A549 (cell line): ENCODE measurements at regions not wholly inside any gene's neighbourhood (a gene's known extent, or its start where the extent isn't known, plus 50 kb on each side); places are given as distances from the start of the nearest gene placed in this dataset.

Source experiments
- ATAC-seq, 2 experiments: fragments of 200-7000 bp in 1 of 2; fragments of >200 bp in 1 of 2; cut with Nextera tagmentation in 1 of 2; cut with Tn5 transposase in 1 of 2; 3 replicates each; pipeline versions ENCODE4 v1.8.0 to v1.9.1; 2018 to 2020; ENCODE audit warnings: mild to moderate bottlenecking in 1 of 2, moderate library complexity in 1 of 2
- CTCF ChIA-PET: fragments of 300-600 bp; sonication (Branson Sonifier 250); formaldehyde crosslinking; extraction: SDS; loops from one replicate; lab custom pipeline; 2021; ENCODE audit warnings: antibody characterized with exemption, inconsistent platforms; lab: Yijun Ruan, JAX
- POLR2A ChIA-PET: fragments of 350-600 bp; formaldehyde crosslinking; extraction: SDS; loops from one replicate; lab custom pipeline; 2021; ENCODE audit warnings: antibody characterized with exemption, inconsistent platforms; lab: Yijun Ruan, JAX
- DNase-seq, 2 experiments: peaks; one replicate each; pipeline versions ENCODE4 v3.0.0 to v3.0.0-alpha.2; 2011 to 2016; ENCODE audit warnings: low read depth in 1 of 2, low spot score in 1 of 2
- FAIRE-seq: peaks from 2 replicates; lab custom pipeline; 2011; peaks lifted over from hg19 to GRCh38; lab: Jason Lieb, UNC
- H3K27ac ChIP-seq, 2 experiments: fragments of >200 bp; sonication (Bioruptor Twin); formaldehyde crosslinking; 3 replicates each; pipeline ENCODE4 v1.5.1; 2016 to 2017
- H3K4me1 ChIP-seq: fragments of >200 bp; sonication (Bioruptor Twin); formaldehyde crosslinking; 3 replicates; pipeline ENCODE4 v1.6.1; 2016
- H3K4me2 ChIP-seq: fragments of >200 bp; sonication (Bioruptor Twin); formaldehyde crosslinking; 3 replicates; pipeline ENCODE4 v1.6.1; 2016
- H3K4me3 ChIP-seq: fragments of >200 bp; sonication (Bioruptor Twin); formaldehyde crosslinking; 3 replicates; pipeline ENCODE4 v1.5.1; 2016
- H3K9me3 ChIP-seq: fragments of >200 bp; sonication (Bioruptor Twin); formaldehyde crosslinking; 3 replicates; pipeline ENCODE4 v1.6.1; 2016
- ATOH8 ChIP-seq: fragments of 250-450 bp; sonication (Bioruptor Pico); IDR thresholded peaks from 2 replicates; pipeline ENCODE4 v1.5.0; 2020; ENCODE audit warnings: low read depth, mild to moderate bottlenecking, moderate library complexity
- BCL3 ChIP-seq: fragments of >200 bp; sonication (Bioruptor Twin); formaldehyde crosslinking; IDR thresholded peaks from 3 replicates; pipeline ENCODE4 v1.6.1; 2016
- BHLHE40 ChIP-seq: IDR thresholded peaks from 2 replicates; pipeline ENCODE4 v1.6.1; 2012; ENCODE audit warnings: low read depth, low read length, inconsistent platforms
- CBX8 ChIP-seq: fragments of 200-600 bp; sonication (generic); IDR thresholded peaks from 2 replicates; pipeline ENCODE4 v1.6.1; 2016
- CEBPB ChIP-seq, 2 experiments: fragments of >200 bp in 1 of 2; sonication (Bioruptor Twin) in 1 of 2; formaldehyde crosslinking in 1 of 2; IDR thresholded peaks; 2 replicates each; pipeline ENCODE4 v1.6.1; 2012 to 2016
- CTCF ChIP-seq: fragments of >200 bp; sonication (Bioruptor Twin); formaldehyde crosslinking; IDR thresholded peaks from 3 replicates; pipeline ENCODE4 v1.5.1; 2016
- FOXS1 ChIP-seq: fragments of 250-450 bp; sonication (Bioruptor Pico); IDR thresholded peaks from 2 replicates; pipeline ENCODE4 v1.5.0; 2020; ENCODE audit warnings: mild to moderate bottlenecking, moderate library complexity
- HDAC2 ChIP-seq: fragments of 200-600 bp; sonication (generic); IDR thresholded peaks from 2 replicates; pipeline ENCODE4 v1.6.1; 2016
- HEYL ChIP-seq: fragments of 250-450 bp; sonication (Bioruptor Pico); IDR thresholded peaks from 2 replicates; pipeline ENCODE4 v1.8.0; 2021; ENCODE audit warnings: mild to moderate bottlenecking, moderate library complexity
- HMGXB4 ChIP-seq: fragments of 250-450 bp; sonication (Bioruptor Pico); IDR thresholded peaks from 2 replicates; pipeline ENCODE4 v1.5.0; 2021; ENCODE audit warnings: mild to moderate bottlenecking, moderate library complexity, borderline replicate concordance
- KDM1A ChIP-seq: fragments of 200-600 bp; sonication (generic); IDR thresholded peaks from 2 replicates; pipeline ENCODE4 v1.6.1; 2016; ENCODE audit warnings: low read depth, mild to moderate bottlenecking
- KDM5A ChIP-seq: fragments of 200-600 bp; sonication (generic); IDR thresholded peaks from 2 replicates; pipeline ENCODE4 v1.6.1; 2016; ENCODE audit warnings: antibody characterized with exemption, mild to moderate bottlenecking
- MAX ChIP-seq: IDR thresholded peaks from 2 replicates; pipeline ENCODE4 v1.6.1; 2012
- MAZ ChIP-seq: fragments of 150-350 bp; IDR thresholded peaks from 2 replicates; pipeline ENCODE4 v1.6.1; 2014; ENCODE audit warnings: antibody characterized with exemption, low read depth, low read length, borderline replicate concordance
- NFE2L2 ChIP-seq: fragments of 150-350 bp; conservative IDR thresholded peaks from 2 replicates; pipeline ENCODE4 v1.6.1; 2014; ENCODE audit warnings: low read length
- PHF8 ChIP-seq: fragments of 200-600 bp; sonication (generic); IDR thresholded peaks from 2 replicates; pipeline ENCODE4 v1.6.1; 2016; ENCODE audit warnings: low read depth, mild to moderate bottlenecking, antibody characterized with exemption, moderate library complexity, borderline replicate concordance
- RFX5 ChIP-seq: fragments of 450-650 bp; IDR thresholded peaks from 2 replicates; pipeline ENCODE4 v1.7.1; 2014; ENCODE audit warnings: antibody characterized with exemption, mild to moderate bottlenecking, moderate library complexity
- RNF2 ChIP-seq: fragments of 200-600 bp; sonication (generic); IDR thresholded peaks from 2 replicates; pipeline ENCODE4 v1.6.1; 2016; ENCODE audit warnings: low read depth, mild to moderate bottlenecking, antibody characterized with exemption, moderate library complexity, borderline replicate concordance
- TP53 ChIP-seq: fragments of 250-450 bp; sonication (Bioruptor Pico); IDR thresholded peaks from 2 replicates; pipeline ENCODE4 v1.5.0; 2021; ENCODE audit warnings: mild to moderate bottlenecking, moderate library complexity
- WGBS: methylation state at CpG from one replicate; pipeline ENCODE4 v1.1.6; 2017; ENCODE audit errors: missing lambda C conversion rate; 5-methylcytosine and 5-hydroxymethylcytosine counted together

GRCh38 chr11:93905384-93905783, 55.0 kb upstream of the VSTM5 start:
- ChIA-PET CTCF (interaction anchor here (0.7 to 4.2 kb wide), 4 partner anchors 8 to 511 kb away, joined by 3 to 23 read pairs (median 7); no protein-coding TSS in a partner anchor), POLR2A (no interaction called here)
- Histone ChIP-seq H3K4me1 (0 out of 3 replicates have a peak, but pooled peaks cover 6% of the 10 kb centered on the region), H3K4me3 (no peak overlapping the region), H3K9me3 (no peaks in the 10 kb centered on the region), H3K4me2 (no peak overlapping the region)
- no peak for DNase-seq
- WGBS, result 51% methylated on average over 3 of the region's 3 CpGs
- TF ChIP-seq RFX5 (no peak), FOXS1 (CRISPR knock-in tag) (no peak), HDAC2 (no peak), RNF2 (no peak), ATOH8 (CRISPR knock-in tag) (no peak), CBX8 (no peak), MAZ (no peak), HEYL (no peak), CEBPB (IDR thresholded peaks at IDR 0.05) (no peak), HMGXB4 (CRISPR knock-in tag) (no peak), KDM1A (no peak), CTCF (no peak), TP53 (CRISPR knock-in tag) (no peak), KDM5A (no peak), MAX (no peak), NFE2L2 (no peak), BHLHE40 (no peak)
- TF ChIP-seq, all 56 proteins: peak for 0
- no peak overlapping the region for H3K27ac ChIP-seq
- ATAC-seq (no peak), FAIRE-seq (no peak)

- no peak overlapping the region for H3K27ac ChIP-seq
- ATAC-seq, result no peak
- no peak overlapping the region for H3K4me3 ChIP-seq
- FAIRE-seq, result no peak
- 0 out of 3 replicates have a peak, but pooled peaks cover 6% of the 10 kb centered on the region for H3K4me1 ChIP-seq
- DNase-seq, result no peak
- WGBS, result 46% methylated on average over 2 of the region's 2 CpGs
- TF ChIP-seq HDAC2, result no peak
- TF ChIP-seq BCL3, result no peak
- no peak for TF ChIP-seq PHF8
- TF ChIP-seq, all 56 proteins: peak for 0
- Histone ChIP-seq H3K4me2 (no peak overlapping the region), H3K9me3 (no peaks in the 10 kb centered on the region)
- ChIA-PET CTCF (interaction anchor here (0.6 to 4.2 kb wide), 5 partner anchors 9 to 510 kb away, joined by 3 to 23 read pairs (median 4); no protein-coding TSS in a partner anchor), POLR2A (no interaction called here)
Measured at GRCh38 chr11:93906486-93906885, 56.1 kb upstream of the VSTM5 start.
